GM12892 (cell line): ENCODE measurements at regions not wholly inside any gene's neighbourhood (a gene's known extent, or its start where the extent isn't known, plus 50 kb on each side); places are given as distances from the start of the nearest gene placed in this dataset.

ENCODE experiments used
- DNase-seq: peaks from one replicate; pipeline ENCODE4 v3.0.0; 2011; ENCODE audit not compliant: insufficient read length
- FAIRE-seq: peaks from 2 replicates; lab custom pipeline; 2011; peaks lifted over from hg19 to GRCh38; lab: Jason Lieb, UNC
- POLR2A ChIP-seq: IDR thresholded peaks from 2 replicates; pipeline ENCODE4 v1.6.1; 2011; ENCODE audit warnings: low read depth, low read length, control low read depth
- POLR2AphosphoS5 ChIP-seq: IDR thresholded peaks from 2 replicates; pipeline ENCODE4 v1.6.1; 2011; ENCODE audit warnings: low read depth, low read length, control low read depth
- TAF1 ChIP-seq: IDR thresholded peaks from 2 replicates; pipeline ENCODE4 v1.6.1; 2011; ENCODE audit warnings: low read depth, mild to moderate bottlenecking, control low read depth, low read length, borderline replicate concordance

DNA sequence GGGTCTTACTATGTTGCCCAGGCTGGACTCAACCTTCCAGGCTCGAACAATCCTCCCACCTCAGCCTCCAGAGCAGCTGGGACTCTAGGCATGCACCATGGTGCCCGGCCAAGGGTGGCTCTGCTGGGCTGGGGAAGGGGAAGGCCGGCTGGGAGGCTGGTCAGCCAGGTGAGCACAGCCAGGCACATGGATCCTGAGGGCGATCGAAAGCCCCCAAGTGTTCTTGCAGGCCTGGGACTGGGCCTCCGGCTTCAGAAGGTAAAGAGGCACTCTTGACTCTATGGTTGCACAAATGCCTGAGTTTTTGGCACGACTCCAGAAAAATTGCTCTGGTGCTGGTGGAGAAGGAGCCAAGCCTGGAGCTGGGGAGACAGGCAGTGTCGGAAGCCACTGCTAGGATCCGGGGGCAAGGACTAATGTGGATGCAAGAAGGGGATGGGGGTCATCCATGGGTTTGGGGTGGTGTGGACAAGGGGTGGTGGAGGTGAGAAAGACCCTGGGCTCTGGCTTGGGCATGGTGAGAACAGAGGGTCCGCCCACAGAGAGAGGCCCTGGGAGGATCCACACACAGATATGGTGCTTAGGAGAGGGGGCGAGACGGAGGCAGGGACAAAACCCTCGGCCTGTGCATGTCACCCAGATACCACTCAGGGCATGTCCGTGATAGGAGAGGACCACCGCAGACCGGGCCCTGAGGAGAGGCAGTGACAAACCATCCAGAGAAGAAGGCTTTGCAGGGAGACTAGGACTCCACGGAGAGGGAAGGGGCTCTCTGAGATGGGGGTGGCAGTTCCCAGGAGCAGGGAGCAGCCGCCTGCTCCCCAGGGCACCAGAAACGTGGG, 51.1 kb upstream of the COL5A1 start:
- DNase-seq (no peak), FAIRE-seq (no peak)
- no peak for TF ChIP-seq POLR2AphosphoS5
- TF ChIP-seq POLR2A, result no peak
- TF ChIP-seq TAF1, result no peak

DNA sequence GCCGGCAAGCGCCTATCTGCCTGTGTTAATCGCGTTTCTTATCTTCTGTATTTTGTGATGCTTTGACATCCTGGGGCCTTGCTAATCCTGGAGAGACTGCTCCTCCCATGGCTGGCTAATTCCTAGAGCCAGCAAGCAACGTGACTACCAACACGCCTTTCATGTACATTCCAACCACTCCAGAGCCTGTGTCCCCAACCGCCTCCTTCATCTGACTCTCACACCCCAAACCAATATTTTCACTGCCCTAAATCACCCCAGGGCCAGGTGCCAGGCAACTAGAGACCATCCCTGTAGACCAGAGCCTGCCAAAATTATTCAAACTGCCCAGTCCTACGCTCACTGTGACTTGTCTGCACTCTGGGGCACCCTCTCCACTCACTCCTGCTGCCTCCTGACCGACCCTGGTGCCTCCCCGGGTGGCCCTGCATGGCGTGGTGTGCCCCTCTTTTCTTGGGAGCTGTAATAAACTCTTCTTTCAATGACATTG, 50.5 kb upstream of the COL5A1 start:
- no peak for TF ChIP-seq POLR2AphosphoS5
- TF ChIP-seq POLR2A, result no peak
- TF ChIP-seq TAF1, result no peak
- FAIRE-seq, result no peak
- DNase-seq, result no peak

DNA sequence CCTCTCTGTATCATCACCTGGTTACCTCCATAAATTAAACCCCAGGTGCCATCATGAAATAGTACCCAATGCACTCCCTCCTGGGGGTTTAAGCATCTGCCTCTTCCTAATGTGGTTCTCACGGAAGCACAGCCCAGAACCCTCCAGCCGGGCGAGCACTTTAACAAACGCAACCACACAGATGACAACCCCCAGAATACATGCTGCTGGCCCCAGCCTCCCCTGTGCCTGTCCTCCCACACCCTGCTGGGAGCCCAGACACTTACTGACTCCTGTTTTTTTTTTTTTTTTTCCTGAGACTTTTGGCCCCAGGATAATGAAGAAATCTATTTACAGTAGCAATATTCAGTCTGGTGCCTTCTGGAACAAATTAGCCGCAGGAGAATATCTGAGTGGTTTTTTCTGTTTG, 50.0 kb upstream of the COL5A1 start:
- FAIRE-seq (no peak), DNase-seq (no peak)
- no peak for TF ChIP-seq POLR2A
- TF ChIP-seq TAF1, result no peak
- no peak for TF ChIP-seq POLR2AphosphoS5
